HG03280 (cell line): ENCODE measurements at regions not wholly inside any gene's neighbourhood (a gene's known extent, or its start where the extent isn't known, plus 50 kb on each side); places are given as distances from the start of the nearest gene placed in this dataset.
"Not testable (repeated sequence)": the region's sequence is repeated elsewhere in the genome, so short reads cannot be mapped to it uniquely, and the experiment has no call there.

Experiments
- ATAC-seq: cut with Tn5 transposase; IDR thresholded peaks from one replicate; pipeline ENCODE4 v1.9.1; 2021; ENCODE audit warnings: mild to moderate bottlenecking, moderate library complexity; ENCODE audit not compliant: unreplicated experiment

DNA sequence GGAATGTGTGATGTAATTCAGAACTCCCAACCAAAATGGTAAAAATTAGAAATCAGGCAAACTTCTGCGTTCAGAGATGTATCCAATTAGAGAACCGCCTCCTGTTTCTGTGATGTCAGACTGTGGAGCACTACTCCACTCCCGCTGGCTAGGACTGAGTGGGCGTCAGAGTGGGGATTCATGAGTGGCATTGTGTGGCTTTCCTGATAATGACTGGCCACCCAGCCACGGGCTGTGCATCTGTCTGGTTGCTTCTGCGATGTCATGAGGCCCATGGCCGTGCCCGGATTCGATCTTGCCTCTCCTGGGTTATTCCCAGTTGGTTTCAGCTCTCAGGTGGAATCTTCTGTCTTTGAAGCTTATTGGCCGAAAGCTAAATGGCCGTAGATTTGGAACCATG, 87.1 kb upstream of the KCNA1 start:
- ATAC-seq: no peak

DNA sequence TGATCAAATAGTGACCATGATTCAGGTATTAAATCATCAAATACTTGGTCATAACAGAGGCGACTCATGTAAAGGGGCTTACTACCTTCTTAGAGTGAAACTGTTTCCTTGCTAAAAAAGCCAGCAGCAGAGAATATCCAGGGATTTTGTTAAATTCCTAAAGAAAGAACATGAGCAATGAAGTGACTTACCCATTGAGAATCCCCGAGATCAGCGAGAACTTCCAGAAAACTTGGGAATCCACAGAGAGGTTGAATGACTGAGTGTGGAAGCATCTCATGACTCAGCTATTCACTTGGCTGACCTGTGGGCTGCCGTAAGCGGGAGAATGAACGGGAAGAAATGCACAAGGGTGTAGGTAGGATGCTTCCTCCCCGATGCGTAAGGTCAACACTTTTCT, 85.3 kb upstream of the KCNA1 start:
- ATAC-seq: no peak

DNA sequence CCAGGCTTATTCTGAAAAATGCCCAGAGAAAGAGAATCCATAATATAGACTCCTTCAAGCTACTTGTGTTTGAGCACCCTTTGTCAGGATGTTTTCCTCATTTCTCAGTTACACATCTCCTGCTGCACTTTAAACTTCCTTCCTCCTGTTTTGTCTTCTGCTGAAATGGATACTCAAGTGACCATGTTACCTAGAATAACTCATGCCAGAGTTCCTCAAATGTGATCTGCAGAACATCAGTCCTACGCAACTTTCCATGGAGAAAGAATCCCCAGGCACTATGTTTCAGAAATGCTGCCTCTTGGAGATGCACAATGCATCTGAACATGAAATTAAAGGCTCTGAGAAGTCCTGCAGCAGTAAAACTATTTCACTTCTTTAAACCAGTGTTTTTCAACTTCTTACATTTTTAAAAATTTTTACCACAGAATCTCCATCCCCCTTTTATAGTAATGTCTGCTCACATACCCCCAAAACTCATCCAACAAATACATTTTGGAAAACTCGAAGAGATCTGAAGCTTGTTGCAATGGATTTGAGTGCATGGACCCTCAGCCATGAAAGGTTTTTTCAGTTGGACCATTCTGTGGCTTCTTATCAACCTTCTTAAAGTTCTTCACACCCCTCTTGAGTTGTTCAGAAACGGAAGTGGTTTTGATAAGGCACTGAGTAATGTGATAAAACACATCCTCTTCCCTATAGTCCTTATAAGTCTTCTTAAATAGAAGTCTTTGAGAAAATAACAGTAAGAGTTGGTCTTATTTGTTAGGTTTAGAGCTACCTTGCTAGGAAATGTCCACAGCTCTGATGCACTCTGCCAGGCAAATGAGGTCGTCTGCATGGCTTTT, 84.5 kb upstream of the KCNA1 start:
- no peak for ATAC-seq

DNA sequence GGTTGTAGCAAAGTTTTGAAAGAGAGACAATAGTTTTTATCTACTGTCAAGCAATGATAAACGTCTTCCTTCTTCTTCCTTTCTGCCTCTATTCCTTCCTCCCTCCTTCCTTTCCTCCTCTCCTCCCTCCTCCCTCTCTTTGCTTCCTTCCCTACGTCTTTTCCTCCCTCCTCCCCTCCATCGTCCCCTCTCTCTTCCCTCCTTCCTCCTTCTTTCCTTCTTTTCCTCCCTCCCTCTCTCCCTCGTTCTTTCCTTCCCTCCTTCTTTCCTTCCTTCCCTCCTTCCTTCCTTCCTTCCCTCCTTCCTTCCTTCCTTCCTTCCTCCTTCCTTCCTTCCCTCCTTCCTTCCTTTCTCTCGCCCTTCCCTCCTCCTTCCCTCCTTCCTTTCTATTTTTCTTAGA, 82.8 kb upstream of the KCNA1 start:
- ATAC-seq: no peak

DNA sequence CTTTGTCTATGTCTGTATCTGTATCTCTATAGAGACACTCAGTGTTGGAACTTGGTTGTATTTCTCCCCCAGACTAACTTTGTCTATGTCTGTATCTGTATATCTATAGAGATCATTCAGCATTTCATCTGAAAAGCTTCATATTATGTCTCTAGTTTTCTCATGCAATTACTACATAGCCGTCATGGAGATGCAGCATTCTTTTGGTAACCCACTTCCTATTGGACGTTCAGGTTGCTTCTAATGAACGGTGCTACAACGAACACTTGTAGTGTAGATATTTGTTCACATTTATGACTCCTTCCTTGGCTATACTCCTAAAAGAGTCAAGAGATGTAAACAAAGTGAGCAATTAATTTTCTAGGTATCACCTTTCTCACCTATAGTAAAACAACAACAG, 81.5 kb upstream of the KCNA1 start:
- no peak for ATAC-seq

- peak; percentile 67 for ATAC-seq
Observed at GRCh38 chr12:4829161-4829792, 80.4 kb upstream of the KCNA1 start.

- ATAC-seq: peak; percentile 16
Observed at GRCh38 chr12:4829793-4830162, 79.9 kb upstream of the KCNA1 start.

DNA sequence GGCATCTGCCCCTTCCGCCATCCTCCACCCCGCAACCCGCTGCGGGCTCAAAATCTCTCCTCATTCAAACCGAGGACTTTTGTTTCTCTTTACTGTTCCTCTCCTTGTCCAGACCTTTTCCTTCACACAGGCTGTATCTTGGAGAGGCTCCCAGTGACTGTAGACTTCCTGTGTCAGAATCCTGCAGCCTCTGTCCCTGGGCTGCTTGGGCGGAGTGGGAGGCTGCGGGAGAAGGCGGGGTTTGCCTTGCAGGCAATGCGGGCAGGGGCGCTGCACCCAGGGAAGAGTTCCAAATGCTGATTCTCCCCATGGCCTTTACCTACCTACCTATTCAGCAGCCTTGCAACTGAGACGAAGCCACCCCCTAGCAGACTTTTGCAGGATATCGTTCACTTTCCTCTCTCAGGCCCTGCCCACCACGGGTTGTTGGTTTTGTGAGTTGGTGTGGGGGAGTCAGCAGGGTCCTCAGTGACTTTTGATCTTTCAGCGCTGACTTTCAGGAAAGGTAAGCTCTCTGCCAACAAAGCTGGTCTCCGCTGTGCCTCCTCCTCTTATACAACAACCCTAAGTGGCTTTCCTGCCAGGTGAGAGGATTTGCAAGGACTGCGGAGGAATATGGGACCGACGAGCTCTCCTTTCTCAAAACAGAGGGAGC, 79.0 kb upstream of the KCNA1 start:
- ATAC-seq: no peak

- ATAC-seq: no peak
Observed at GRCh38 chr12:4833053-4833452, 76.7 kb upstream of the KCNA1 start.

- no peak for ATAC-seq
Observed at GRCh38 chr12:4833524-4833923, 76.2 kb upstream of the KCNA1 start.

DNA sequence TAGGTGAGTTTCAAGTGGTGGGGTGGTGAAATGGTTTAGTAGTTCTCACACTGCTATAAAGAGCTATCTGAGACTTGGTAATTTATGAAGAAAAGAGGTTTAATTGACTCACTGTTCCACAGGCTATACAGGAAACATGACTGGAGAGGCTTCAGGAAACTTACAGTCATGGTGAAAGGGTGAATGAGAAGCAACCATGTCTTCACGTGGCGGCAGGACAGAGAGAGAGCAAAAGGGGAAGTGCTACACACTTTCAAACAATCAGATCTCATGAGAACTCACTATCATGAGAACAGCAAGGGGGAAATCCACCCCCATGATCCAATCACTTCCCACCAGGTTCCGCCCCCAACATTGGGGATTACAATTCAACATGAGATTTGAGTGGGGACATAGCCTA, 67.3 kb upstream of the KCNA1 start:
- ATAC-seq: not testable (repeated sequence)

- ATAC-seq: no peak
Observed at GRCh38 chr12:4843907-4844306, 65.8 kb upstream of the KCNA1 start.

GRCh38 chr12:4847713-4848112, 62.0 kb upstream of the KCNA1 start:
- ATAC-seq: no peak

DNA sequence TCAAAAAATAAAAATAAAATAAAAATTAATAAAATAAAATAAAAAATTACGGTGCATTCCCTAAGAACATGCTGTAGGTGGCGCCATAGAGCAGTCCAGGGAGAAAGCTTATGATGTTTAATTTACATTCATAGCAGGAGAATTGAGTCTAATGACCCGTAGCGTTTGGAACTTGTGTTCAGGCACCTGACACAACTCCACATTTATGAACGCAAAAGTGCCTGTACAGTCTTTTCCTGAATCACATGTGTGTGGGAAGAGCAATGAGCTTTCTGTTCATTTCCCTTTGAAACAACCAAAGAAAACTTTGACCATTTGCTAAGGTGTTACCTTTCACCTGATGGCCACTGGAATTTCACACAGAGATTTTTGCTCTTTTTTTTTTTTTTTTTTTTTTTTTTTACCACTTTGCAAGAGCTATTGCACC, 60.6 kb upstream of the KCNA1 start:
- no peak for ATAC-seq

DNA sequence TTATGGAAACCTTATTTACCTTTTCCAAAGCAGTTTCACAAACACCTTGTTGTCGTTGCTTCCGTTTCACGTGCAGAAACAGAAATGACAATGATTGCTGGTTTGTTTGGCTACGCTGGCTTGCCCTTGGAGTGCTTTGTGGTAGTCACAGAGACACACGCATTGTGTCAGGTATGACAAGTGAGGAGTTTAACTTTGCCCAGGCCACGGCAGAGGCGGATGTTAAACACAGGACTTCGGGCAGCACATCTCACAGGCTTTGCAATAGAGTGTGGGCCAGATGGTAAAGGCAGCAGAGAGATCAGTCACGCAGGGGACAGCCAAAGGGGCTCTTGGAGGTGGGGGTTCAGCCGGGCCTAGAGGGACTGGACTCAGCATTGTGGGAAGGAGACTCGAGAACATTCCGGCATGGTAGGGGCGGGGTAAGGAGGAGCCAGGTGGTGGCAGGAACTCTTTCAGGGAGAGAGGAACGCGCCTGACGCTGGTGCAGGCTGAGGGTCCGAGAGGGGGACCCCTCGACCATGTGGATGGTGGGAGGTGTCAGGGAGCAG, 59.8 kb upstream of the KCNA1 start:
- no peak for ATAC-seq

DNA sequence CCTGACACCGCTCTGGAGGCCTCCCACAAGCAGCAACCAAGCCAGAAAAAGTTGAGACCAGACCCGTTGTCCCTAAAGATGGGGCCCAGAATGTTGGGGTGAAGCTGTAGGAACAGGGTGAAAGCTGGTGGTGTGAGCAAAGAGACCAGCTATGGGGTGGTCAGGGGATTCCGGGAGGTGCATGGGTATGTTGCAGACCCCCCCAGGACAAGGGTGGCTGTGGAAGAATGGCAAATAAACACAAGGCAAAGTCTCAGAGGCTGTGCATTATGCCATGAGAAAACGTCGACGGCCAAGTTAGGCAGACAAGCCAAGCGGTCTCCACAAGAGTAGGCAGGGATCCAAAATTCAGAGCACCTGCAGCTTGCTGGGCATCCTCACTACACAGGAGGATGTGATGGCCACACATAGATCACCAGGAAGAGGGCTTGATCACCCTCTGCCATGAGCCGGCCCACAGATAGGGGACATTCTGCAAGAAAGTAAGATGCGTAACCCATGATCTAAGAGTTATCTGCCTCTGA, 58.8 kb upstream of the KCNA1 start:
- no peak for ATAC-seq

GRCh38 chr12:4852308-4852707, 57.4 kb upstream of the KCNA1 start:
- no peak for ATAC-seq

- ATAC-seq: no peak
Observed at GRCh38 chr12:4852911-4853310, 56.8 kb upstream of the KCNA1 start.

- no peak for ATAC-seq
Observed at GRCh38 chr12:4855121-4855924, 54.4 kb upstream of the KCNA1 start.

DNA sequence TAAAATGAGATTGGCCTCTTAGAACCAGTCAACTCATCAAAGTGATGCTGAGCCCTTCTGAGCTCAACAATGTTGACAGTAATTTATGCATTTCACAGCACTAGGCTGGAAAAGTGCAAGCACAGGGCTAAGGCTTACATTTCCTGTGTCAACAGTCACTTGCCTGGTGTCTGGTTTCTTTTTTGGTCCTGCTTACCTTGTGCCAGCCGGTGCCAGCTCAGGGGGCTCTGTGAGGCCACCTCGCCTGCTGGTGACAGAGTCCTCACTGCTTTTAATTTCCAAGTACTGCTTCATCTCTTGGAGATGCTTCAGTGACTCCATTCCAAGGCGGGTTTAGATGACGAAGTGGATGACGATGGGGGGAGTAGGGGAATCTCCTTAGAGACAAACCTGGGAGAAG, 53.1 kb upstream of the KCNA1 start:
- ATAC-seq: no peak
